Mononuclear cell (primary cell): ENCODE measurements at regions not wholly inside any gene's neighbourhood (a gene's known extent, or its start where the extent isn't known, plus 50 kb on each side); places are given as distances from the start of the nearest gene placed in this dataset.

Experiments used
- H3K27me3 ChIP-seq: 2 replicates; pipeline ENCODE4 v1.6.0; 2011; ENCODE audit warnings: low read length, control low read depth; ENCODE audit not compliant: insufficient read depth
- H3K4me1 ChIP-seq: 2 replicates; pipeline ENCODE4 v1.5.1; 2011; ENCODE audit warnings: mild to moderate bottlenecking, low read length, control low read depth; ENCODE audit not compliant: insufficient read depth
- H3K4me3 ChIP-seq: 2 replicates; pipeline ENCODE4 v1.5.1; 2011; ENCODE audit warnings: mild to moderate bottlenecking, low read length, moderate library complexity
- H3K9me3 ChIP-seq: 2 replicates; pipeline ENCODE4 v1.5.1; 2011; ENCODE audit warnings: low read depth, mild to moderate bottlenecking, control low read depth, low read length

DNA sequence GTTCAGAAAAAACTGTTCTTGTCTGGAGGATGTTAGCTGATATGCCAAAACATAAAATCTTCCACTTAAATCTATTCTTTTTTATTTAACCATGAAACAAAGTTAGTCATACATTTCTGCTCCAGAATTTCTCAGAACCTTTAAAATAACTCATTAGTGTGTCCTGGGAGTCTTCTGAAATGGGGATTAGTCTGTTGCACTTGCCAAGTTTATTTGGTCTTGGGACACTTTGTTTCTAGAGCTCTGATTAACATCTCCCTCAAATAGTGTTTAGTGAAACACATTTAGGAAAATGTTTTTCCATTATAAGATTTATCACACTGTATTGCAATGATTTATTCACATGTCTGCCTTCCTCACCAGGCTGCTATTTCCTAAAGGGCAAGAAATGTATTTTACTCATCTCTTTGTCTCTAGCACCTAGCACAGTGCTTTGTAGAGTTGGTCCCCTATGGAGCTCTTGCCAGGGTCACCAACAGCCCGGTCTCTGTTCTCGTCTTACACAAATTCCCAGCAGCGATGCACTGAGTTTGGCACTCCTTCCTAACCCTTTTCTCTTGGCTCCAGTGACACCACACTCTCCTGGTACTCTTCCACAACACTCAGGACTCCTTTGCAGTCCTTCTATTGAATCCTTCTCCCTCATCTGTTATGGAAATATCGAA is 189.2 kb downstream of the CSNK2A3 start:
- H3K4me1 ChIP-seq = no peaks in the 10 kb centered on the region
- H3K4me3 ChIP-seq = no peak overlapping the region
- no peaks in the 10 kb centered on the region for H3K9me3 ChIP-seq
- peaks cover 3% of the 10 kb centered on the region for H3K27me3 ChIP-seq

DNA sequence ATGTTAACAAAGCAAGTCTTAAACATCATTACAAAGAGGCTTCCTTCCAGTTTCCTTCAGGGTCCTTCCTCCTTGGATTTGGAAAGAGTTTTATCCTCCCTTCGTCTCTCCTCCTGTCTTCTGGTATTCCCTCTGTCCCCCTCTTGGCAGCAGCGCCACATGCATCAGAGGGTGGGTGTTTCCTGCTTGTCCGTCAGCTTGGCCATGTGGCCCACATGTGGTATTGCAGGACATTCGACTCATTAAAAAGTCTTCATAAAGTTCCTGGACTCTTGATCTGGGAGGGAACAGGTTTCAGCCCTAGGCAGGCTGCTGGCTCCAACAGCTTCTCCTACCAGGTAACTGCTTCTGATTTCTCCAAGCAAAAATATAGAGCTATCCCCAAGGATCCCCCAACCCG is 189.8 kb downstream of the CSNK2A3 start:
- no peak overlapping the region for H3K4me3 ChIP-seq
- no peaks in the 10 kb centered on the region for H3K9me3 ChIP-seq
- H3K27me3 ChIP-seq = peaks cover 3% of the 10 kb centered on the region
- H3K4me1 ChIP-seq = no peaks in the 10 kb centered on the region

DNA sequence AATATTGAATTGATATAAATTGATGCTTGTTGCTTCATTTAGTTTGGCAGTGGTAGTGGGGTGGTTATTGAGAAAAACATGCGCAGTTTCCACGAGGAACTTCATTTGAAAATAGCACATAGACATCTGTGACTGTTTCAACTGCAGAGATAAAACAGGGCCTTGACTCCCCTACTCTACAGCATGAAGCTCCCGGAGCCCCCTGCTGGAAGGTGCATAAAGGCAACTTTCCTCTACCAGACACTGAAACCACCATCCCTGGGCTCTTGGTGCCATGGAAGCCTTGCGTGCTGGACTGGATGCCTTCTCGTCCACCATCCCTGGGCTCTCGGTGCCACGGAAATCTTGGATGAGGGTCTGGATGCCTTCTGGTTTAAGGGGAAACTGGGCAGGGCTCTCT is 195.9 kb downstream of the CSNK2A3 start:
- Histone ChIP-seq H3K9me3 (no peaks in the 10 kb centered on the region), H3K27me3 (no peaks in the 10 kb centered on the region), H3K4me1 (no peaks in the 10 kb centered on the region), H3K4me3 (no peak overlapping the region)

DNA sequence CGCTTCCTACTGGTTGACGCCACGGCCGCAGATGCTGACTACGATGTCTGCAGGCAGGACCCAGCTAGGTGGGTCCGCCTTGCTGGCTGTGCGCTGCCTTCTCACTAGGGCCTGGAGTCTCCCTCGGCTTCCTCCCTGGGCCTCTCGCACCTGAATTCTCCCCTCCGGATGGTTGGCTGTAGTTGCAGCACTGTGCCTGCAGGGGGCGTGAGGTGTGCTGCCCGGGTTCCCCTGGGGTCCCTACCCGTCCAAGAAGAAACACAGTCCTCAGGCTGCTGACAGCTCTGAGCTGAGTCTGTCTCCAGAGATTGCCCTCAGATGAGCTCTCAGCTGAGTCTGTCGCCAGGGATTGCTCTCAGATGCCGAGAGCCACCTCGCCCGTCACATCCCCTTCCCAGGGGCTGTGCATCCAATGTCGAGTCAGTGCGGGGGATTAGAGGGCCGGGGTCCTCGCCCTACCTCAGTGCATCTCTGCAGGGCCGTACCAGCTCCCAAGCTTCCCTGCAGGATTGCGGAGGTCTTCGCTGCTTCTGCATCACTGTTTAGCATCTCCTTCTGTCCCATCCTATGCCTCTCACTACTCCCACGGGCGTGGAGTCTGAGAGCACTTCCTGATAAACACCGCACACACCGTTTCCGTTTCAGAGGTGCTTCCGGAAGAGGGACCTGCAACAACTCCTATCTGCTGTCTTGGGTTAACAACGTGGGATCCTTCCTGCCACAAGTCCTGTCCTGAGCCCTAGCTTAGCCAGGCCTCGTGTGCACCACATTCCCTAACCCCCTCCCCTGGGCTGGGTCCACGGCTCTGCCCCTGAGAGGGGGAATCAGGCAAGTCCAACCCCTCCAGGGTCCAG is 196.9 kb downstream of the CSNK2A3 start:
- no peaks in the 10 kb centered on the region for H3K27me3 ChIP-seq
- H3K4me1 ChIP-seq = no peaks in the 10 kb centered on the region
- H3K9me3 ChIP-seq = no peaks in the 10 kb centered on the region
- H3K4me3 ChIP-seq = no peak overlapping the region

DNA sequence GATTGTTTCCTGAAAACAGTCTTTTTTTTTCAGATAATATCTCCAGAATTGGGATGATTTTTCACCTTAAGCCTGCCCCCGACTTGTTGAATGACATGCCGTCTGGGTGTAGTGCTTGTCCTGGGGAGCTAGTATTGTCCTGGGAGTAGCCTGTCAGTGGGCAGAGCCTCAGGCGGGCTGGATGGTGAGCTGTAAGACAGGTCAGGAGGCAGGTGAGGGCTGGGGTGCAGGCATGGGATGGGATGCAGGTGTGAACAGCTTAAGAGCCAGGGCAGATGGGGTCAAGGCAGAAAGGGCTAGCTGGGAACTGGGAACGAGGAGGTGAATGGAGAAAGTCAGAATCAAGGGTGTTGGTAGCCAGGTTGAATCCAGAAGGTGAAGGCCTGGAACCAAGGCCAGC is 200.2 kb downstream of the CSNK2A3 start:
- no peak overlapping the region for H3K4me3 ChIP-seq
- H3K4me1 ChIP-seq = peaks cover 26% of the 10 kb centered on the region
- no peaks in the 10 kb centered on the region for H3K9me3 ChIP-seq
- H3K27me3 ChIP-seq = no peaks in the 10 kb centered on the region

DNA sequence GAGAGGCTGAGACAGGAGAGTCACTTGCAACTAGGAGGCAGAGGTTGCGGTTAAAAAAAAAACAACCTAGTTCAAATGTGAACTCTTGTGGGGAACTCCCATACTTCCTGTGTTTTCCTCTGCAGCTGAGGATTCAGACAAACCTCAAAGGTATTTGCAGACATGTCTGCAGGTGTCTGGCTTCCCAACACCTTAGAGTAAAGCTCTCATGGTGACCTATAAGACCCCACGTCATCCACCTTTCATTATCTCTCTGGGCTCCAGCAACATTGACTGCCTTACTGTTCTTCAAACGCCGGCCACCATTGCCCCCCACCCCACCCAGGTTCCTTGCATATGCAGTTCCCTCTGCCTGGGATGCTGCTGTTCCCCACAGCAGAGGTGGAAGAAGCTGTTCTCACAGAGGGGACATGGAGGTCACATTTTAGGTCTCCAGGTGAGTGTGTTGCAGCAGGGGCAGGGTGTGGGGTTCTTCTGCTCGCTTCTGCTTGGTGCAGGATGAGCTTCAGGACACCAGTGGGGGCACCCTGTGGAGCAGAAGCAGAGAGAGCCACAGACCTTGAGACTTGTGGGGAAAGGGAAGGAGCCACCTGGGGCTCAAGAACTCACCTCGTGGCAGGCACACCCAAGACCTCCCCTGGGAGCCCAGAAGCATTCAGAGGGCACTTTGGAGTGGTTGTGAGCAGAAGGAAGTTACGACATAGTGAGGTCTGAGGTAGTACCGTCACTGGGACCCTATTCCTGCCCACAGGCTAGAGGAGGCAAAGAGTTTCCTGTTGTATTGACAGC is 203.2 kb downstream of the CSNK2A3 start:
- no peaks in the 10 kb centered on the region for H3K9me3 ChIP-seq
- H3K27me3 ChIP-seq = no peaks in the 10 kb centered on the region
- peaks cover 26% of the 10 kb centered on the region for H3K4me1 ChIP-seq
- H3K4me3 ChIP-seq = no peak overlapping the region

DNA sequence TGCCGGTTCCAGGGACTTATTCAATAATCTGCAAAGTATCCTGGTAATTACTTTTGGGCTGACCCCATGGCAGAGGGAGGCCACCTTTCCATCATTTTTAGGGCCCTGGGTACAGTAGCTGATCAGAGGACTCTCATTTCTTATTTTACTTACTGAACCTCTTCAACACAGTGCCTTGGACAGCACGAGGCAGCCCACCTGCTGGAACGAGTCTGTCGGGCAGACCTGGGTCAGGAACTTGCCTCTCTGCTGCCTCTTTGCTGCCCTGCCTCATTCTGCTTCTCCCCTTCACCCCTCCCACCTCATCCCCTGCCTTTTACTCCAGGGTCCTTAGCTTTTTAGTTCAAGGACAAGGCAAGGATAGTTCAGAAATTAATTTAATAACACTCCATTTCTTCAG is 204.5 kb downstream of the CSNK2A3 start:
- H3K4me3 ChIP-seq = no peak overlapping the region
- peaks cover 26% of the 10 kb centered on the region for H3K4me1 ChIP-seq
- no peaks in the 10 kb centered on the region for H3K9me3 ChIP-seq
- H3K27me3 ChIP-seq = no peaks in the 10 kb centered on the region

DNA sequence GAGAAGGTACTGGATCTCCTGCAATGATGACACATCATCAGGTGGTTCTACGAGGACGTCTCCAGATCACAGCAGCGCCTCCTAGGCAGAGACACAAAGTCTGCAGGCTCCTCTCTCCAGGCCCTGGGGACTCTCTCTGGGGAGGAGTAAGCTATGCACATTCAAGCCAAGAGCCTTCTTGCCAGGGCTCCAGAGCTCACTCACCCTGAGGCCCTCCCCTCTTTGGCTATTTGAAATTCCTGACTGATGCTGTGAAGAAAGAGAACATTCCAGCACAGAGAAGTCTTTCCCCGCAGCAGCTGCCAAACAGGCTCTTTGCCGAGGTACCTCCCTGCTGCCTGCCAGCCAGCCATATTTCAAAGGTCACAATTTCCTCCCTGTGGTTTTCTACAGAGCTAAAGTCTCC is 204.9 kb downstream of the CSNK2A3 start:
- Histone ChIP-seq H3K4me3 (no peak overlapping the region), H3K4me1 (peaks cover 26% of the 10 kb centered on the region), H3K9me3 (no peaks in the 10 kb centered on the region), H3K27me3 (no peaks in the 10 kb centered on the region)

DNA sequence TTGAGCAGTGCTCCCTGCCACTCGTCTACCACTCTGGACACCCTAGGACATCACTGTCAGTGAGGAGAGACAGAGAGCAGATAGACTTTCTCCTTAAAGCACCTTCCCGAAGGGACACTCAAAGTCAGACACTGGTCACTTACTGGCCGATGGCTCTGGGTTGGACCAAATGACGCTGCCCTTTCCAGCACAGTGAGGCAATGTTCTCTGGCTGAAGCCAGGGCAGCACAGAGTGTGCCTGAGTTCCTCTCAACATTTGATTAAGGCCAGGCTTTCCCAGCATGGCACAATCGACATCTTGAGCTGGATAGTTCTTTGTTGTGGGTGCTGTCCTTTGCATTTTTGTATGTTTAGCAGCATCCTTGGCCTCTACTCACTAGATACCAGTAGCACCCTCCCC is 206.2 kb downstream of the CSNK2A3 start:
- Histone ChIP-seq H3K4me1 (peaks cover 26% of the 10 kb centered on the region), H3K27me3 (no peaks in the 10 kb centered on the region), H3K9me3 (no peaks in the 10 kb centered on the region), H3K4me3 (no peak overlapping the region)

DNA sequence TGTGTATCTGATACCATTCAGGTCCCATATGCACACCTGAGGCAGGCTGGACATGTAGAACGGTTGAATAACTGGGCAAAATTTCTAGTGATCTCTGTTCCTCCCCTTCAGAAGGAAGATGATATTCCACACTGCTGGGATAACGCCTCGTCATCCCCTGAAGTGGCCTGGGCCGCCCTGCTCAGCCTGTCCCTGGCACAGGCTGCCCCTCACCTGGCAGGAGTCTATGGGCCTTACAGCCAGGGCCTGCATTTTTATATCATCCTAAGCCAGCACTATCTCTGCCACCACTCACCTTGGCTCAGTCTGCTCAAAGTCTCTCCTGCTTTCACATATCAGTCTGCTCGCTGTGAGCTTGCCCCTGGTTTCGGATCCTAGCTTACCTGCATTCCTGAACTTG is 209.2 kb downstream of the CSNK2A3 start:
- no peaks in the 10 kb centered on the region for H3K9me3 ChIP-seq
- peaks cover 8% of the 10 kb centered on the region for H3K4me1 ChIP-seq
- no peak overlapping the region for H3K4me3 ChIP-seq
- H3K27me3 ChIP-seq = no peaks in the 10 kb centered on the region

DNA sequence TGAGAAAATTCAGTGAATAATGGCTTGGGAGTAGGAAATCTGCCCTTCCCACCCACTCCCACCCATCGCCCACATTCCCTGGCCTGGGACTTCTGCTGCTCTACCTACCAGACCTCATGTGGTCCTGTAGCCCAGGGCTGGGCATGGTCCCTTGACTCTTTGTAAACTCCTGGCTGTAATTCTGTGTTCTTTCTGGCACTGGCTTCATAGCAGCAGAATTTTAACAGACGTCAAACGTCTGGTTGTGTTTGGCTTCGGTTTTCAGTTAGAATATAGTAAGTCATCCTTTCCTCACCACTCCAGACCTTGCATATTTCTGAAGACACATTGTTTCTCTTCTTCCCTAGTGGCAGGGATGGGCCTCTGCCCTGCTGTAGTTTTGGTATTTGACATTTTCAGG is 210.6 kb downstream of the CSNK2A3 start:
- H3K4me1 ChIP-seq = no peaks in the 10 kb centered on the region
- no peaks in the 10 kb centered on the region for H3K27me3 ChIP-seq
- H3K9me3 ChIP-seq = no peaks in the 10 kb centered on the region
- H3K4me3 ChIP-seq = no peak overlapping the region

DNA sequence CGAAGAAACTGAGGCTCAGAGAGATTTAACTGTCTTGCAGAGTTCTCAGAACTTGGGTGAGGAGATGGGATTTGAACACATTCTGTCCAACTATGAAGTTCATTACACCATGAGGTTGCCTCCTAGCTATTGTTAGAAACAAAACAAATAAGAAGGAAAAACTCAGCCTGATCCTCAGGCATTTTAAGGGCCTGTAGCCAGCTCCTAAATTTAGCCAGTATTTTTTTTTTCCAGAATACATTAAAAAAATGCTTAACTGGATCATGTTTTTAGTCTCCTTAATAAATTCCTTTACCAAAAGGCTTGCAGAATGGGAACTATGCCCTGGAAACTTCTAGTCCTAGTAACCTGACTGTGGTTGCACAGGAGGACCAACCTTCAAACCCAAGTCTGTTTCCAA is 212.0 kb downstream of the CSNK2A3 start:
- no peak overlapping the region for H3K4me3 ChIP-seq
- H3K4me1 ChIP-seq = no peaks in the 10 kb centered on the region
- no peaks in the 10 kb centered on the region for H3K27me3 ChIP-seq
- H3K9me3 ChIP-seq = no peaks in the 10 kb centered on the region

DNA sequence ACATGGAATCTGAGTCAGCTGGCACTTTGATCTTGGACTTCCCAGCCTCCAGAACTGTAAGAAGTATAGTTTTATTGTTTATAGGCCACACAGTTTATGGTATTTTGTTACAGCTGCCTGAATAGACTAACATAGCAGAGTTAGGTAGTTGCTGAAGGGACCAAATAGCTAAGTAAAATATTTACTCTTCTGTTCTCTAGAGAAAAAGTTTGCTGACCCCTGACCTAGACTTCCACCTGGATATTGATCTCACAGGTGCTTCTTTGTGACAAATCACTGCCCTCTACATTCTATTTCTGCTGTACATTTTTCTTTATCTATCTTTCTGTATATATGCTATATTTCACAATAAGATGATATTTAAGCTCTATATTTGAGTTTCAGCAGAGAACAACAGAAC is 212.5 kb downstream of the CSNK2A3 start:
- no peaks in the 10 kb centered on the region for H3K9me3 ChIP-seq
- no peak overlapping the region for H3K4me3 ChIP-seq
- no peaks in the 10 kb centered on the region for H3K4me1 ChIP-seq
- no peaks in the 10 kb centered on the region for H3K27me3 ChIP-seq

DNA sequence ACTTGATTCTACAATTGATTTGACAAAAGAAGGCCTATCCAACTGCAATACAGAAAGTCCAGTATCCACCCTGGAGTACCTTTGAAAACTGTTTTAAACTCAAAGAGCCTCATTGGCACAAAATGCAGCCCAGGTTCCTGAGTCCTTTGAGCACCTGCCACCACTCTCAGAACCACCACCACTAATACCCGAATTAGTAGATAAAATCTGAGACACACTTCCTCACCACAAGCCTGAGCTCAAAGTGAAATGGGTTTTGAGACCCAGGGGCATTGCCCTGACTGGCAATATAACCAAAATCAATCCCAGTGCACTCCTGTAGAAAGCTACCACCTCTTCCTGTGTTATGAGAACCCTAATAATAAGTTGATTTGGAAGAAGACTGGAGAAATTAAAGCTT is 215.7 kb downstream of the CSNK2A3 start:
- Histone ChIP-seq H3K27me3 (no peaks in the 10 kb centered on the region), H3K4me1 (no peaks in the 10 kb centered on the region), H3K9me3 (no peaks in the 10 kb centered on the region), H3K4me3 (no peak overlapping the region)

DNA sequence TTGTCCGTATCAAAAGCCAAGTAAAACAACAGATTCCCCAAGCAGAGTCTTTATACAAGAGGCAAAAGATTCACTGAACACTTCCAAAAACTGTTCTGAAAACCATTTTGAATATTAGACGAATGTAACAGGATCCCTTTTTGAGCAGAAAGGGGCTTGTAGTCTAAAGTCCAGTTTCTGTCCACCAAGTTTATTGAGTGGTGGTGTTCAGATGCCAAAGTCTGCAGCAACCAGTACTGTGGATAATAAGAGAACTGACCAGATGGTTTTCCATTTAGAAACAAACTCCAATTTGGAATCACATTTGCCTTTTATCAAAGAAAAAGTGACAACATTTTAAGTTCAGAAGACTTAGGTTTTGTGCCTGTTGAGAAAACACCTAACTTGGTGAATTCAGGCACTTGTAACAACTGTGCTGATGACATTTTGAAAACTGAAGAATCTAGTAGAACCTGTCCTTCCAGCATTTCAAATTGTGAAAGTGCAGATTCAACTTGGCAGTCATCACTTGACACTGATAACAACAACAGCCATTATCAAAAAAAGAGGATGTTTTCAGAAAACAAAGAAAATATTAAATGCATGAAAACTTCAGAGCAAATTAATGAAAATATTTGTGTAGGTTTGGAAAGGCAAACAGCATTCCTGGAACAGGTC is 217.1 kb downstream of the CSNK2A3 start:
- Histone ChIP-seq H3K9me3 (no peaks in the 10 kb centered on the region), H3K4me1 (no peaks in the 10 kb centered on the region), H3K27me3 (no peaks in the 10 kb centered on the region), H3K4me3 (no peak overlapping the region)
